GM13976 (cell line): ENCODE measurements at regions not wholly inside any gene's neighbourhood (a gene's known extent, or its start where the extent isn't known, plus 50 kb on each side); places are given as distances from the start of the nearest gene placed in this dataset.

Experiments used
- DNase-seq: peaks from one replicate; pipeline ENCODE4 v3.0.0; 2012; ENCODE audit warnings: low spot score
- in situ Hi-C: fragments of 300-500 bp; cut with MboI; formaldehyde crosslinking; loops from one replicate; pipeline ENCODE4 v1.12.0; 2022; ENCODE audit warnings: low sequenced_read_pairs, mixed read lengths, inconsistent platforms; ENCODE audit not compliant: unreplicated experiment
- TF ChIP-seq, protein P1 (sequence below): IDR thresholded peaks from 2 replicates; pipeline ENCODE4 v1.5.1; 2012; ENCODE audit warnings: borderline replicate concordance, mild to moderate bottlenecking; ENCODE audit not compliant: insufficient read depth; ENCODE audit errors: extremely low read depth, missing control alignments, control extremely low read depth

- in situ Hi-C loops = no loop called here
- TF ChIP-seq, protein P1, sequence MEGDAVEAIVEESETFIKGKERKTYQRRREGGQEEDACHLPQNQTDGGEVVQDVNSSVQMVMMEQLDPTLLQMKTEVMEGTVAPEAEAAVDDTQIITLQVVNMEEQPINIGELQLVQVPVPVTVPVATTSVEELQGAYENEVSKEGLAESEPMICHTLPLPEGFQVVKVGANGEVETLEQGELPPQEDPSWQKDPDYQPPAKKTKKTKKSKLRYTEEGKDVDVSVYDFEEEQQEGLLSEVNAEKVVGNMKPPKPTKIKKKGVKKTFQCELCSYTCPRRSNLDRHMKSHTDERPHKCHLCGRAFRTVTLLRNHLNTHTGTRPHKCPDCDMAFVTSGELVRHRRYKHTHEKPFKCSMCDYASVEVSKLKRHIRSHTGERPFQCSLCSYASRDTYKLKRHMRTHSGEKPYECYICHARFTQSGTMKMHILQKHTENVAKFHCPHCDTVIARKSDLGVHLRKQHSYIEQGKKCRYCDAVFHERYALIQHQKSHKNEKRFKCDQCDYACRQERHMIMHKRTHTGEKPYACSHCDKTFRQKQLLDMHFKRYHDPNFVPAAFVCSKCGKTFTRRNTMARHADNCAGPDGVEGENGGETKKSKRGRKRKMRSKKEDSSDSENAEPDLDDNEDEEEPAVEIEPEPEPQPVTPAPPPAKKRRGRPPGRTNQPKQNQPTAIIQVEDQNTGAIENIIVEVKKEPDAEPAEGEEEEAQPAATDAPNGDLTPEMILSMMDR = no peak
- no peak for DNase-seq
These were observed 404.0 kb upstream of the ATP5MC3 start for GRCh38 chr2:175585496-175585895.

DNA sequence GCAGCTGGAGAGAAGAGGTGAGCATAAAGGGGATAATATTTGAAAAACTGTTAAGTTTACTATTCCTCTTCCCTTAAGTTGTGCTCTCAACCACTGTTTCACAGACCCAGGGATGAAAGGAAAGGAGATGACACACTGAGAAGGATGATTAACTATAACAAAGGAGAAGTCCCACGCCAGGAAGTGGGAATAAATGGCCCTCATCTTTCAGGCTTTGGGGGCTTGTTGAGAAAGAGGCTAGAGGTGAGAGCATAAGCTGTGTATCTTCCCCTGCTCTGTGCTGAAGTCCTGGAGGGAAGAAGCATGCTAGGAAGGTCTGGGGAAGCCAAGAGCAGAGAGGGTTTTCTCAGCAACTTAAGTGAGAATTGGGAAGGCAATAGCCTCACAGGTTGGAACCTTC, 399.1 kb upstream of the ATP5MC3 start:
- TF ChIP-seq, protein P1 = no peak
- in situ Hi-C loops = no loop called here
- no peak for DNase-seq

GRCh38 chr2:175579646-175580045, 398.1 kb upstream of the ATP5MC3 start:
- TF ChIP-seq, protein P1 = no peak
- no peak for DNase-seq
- in situ Hi-C loops = no loop called here

DNA sequence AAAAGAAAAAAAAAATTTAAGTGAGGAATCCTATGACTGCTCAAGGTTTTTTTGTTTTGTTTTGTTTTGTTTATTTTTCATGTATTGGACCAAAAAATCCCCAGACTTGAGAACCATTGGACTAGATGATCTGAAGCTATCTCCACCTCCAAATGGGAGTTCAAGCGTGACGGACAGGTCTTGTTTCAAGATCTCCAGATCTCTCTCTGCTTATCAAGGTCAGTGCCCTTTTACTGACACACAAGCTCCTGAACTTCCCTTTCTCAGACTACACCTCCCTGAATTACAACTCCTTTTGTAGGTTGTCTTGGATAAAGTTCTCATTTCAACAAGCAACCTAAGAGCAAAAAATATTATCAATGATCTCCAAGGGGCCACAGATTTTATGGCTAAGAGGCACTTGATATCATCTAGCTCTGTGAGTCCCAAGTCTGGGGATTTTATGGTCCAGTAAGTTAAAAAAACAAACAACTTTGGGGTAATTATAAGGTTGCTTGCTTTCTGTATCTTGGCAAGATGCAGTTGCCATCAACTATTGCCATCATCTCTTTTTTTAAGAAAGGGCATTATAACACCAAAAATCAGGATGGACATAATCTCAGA, 396.0 kb upstream of the ATP5MC3 start:
- DNase-seq = no peak
- TF ChIP-seq, protein P1 = no peak
- in situ Hi-C loops = no loop called here

DNA sequence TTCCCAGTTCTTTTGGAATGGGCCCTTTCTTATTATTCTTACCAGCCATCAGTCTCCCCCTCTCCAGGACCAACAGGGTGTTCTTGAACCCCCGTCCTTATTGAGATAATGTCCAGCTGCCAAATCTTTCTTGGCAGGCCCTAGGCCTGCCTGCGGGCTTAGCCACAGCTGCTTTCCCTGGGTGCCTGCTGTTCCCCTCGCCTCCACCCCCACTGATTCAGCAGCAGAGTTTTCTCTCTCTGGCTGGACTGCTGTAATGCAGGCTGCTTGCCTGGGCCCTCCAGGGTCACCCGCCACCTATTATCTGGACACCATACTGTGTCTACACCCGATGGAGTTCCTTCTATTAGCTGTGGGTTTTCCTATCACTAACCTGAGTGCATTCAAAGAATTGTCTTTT, 395.4 kb upstream of the ATP5MC3 start:
- no peak for DNase-seq
- TF ChIP-seq, protein P1 = no peak
- in situ Hi-C loops = no loop called here

DNA sequence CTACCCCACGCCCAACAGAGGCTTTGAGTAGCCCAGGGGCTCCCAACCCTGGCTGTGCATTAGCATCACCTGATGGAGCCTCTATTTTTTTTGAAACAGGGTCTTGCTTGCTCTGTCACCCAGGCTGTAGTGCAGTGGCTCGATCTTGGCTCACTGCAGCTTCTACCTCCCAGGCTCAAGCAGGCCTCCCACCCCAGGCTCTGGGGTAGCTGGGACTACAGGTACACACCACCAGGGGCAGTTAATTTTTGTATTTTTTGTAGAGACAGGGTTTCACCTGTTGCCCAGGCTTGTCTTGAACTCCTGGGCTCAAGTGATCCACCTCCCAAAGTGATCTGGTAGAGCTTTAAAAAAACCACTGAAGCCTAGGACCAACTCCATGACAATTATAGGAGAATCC, 394.8 kb upstream of the ATP5MC3 start:
- in situ Hi-C loops = no loop called here
- DNase-seq = no peak
- TF ChIP-seq, protein P1 = no peak
